Hindlimb muscle (tissue), 1 donor: ENCODE measurements at regions not wholly inside any gene's neighbourhood (a gene's known extent, or its start where the extent isn't known, plus 50 kb on each side); places are given as distances from the start of the nearest gene placed in this dataset.
"Not testable (repeated sequence)": the region's sequence is repeated elsewhere in the genome, so short reads cannot be mapped to it uniquely, and the experiment has no call there.

Experiments
- DNase-seq: peaks from one replicate; pipeline ENCODE4 v3.0.0-alpha.2; 2013

DNA sequence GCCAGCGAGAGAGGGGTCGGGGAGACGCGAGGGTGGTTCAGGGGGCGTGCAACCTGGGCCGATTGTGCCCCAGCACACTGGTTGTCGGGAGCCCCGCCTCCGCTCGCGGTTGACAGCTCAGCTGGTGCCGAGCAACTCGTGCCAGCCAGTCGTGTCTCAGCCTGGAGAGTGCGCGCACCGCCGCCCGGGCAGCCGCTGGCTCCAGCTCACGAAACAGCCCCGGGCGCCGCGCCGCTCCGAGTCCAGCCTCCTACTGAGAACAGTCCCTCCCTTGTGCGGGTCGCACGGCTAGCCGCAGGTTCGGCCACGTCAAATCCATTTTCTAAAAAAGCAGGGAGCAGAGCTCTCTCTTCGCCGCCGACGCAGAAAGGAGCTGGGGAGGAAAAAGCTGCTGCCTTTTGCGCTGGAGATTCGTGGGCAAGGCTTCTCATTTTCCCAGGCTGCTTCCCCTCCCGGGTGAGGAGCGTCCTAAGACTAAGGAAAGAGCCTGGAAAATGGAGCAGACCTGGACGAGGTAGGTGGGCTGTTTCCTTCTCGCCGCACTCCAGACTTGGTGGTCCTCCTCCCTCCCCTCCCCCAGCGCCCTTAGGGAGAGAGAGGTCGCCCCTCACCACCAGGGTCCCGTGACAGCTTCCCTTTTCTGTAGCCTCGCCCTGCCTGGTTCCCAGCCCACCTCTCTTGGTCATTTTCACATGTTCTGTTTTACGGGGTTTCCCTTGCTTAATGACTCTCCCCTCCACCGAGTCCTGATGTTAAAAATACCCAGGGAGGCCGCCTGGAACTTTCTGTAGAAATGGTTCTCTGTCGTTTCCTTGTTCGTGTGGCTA, 56.7 kb upstream of the SEC22B start:
- DNase-seq, result not testable (repeated sequence)

DNA sequence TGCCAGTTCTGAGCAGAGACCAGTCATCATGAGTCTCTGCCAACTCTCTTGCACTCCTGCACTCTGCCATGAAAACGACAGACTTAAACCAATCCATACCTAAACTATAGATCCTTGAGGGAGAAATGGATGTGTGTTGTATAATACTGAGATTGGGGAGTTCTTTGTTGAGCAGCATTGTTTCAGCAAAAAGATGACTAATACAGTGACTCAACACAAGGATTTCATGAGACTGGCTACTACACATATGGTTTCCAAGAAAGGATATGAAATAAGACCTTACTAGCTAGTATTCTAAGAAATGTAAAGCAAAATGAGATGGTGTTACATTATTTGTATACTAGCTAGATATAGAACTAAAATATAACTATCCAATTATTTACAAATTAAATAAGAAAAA, 53.5 kb upstream of the SEC22B start:
- DNase-seq, result not testable (repeated sequence)
